ENCODE measurements at regions not wholly inside any gene's neighbourhood (a gene's known extent, or its start where the extent isn't known, plus 50 kb on each side); places are given as distances from the start of the nearest gene placed in this dataset.

DNA sequence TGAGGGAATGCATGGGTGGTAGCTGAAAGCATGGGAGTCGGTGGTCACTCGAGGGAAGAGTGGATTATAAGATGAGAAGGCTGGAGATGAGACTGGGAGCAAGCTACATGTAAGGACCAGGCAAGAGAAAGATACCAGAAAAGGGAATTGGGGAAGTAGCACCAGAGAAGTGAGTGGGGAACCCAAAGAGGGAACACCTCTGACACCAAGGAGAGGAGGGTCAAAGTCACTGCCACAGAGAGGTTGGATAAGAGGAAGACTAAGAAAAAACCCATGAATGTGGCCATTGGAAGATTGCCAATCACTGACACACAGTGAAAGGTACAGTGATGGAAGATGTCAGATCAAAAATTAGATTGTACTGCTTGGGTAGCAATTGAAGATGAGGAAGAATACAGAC is 473.9 kb downstream of the BCL11A start:
- Histone ChIP-seq H3K36me3 (ENCODE audit: insufficient read depth, low read length) (no peaks in the 10 kb centered on the region), H3F3A (ENCODE audit: insufficient read depth, low read length, poor library complexity, severe bottlenecking) (no peaks in the 10 kb centered on the region), H3K9ac (ENCODE audit: low read length) (no peak overlapping the region), H3K4me2 (ENCODE audit: low read length) (no peak overlapping the region), H3K79me2 (replicated peaks; ENCODE audit: insufficient read depth, low read length) (no peaks in the 10 kb centered on the region), H3K27ac (ENCODE audit: low read length) (no peak overlapping the region), H3K9me2 (ENCODE audit: insufficient read depth, low read length) (no peaks in the 10 kb centered on the region), H3K4me3 (ENCODE audit: low read length) (no peak overlapping the region), H3K27me3 (ENCODE audit: insufficient read depth, low read depth, low read length) (no peaks in the 10 kb centered on the region), H4K20me1 (ENCODE audit: insufficient read depth) (no peaks in the 10 kb centered on the region), H2AFZ (ENCODE audit: low read depth, low read length) (no peak overlapping the region), H3K9me3 (ENCODE audit: low read length) (no peaks in the 10 kb centered on the region)
- TF ChIP-seq, protein P1, sequence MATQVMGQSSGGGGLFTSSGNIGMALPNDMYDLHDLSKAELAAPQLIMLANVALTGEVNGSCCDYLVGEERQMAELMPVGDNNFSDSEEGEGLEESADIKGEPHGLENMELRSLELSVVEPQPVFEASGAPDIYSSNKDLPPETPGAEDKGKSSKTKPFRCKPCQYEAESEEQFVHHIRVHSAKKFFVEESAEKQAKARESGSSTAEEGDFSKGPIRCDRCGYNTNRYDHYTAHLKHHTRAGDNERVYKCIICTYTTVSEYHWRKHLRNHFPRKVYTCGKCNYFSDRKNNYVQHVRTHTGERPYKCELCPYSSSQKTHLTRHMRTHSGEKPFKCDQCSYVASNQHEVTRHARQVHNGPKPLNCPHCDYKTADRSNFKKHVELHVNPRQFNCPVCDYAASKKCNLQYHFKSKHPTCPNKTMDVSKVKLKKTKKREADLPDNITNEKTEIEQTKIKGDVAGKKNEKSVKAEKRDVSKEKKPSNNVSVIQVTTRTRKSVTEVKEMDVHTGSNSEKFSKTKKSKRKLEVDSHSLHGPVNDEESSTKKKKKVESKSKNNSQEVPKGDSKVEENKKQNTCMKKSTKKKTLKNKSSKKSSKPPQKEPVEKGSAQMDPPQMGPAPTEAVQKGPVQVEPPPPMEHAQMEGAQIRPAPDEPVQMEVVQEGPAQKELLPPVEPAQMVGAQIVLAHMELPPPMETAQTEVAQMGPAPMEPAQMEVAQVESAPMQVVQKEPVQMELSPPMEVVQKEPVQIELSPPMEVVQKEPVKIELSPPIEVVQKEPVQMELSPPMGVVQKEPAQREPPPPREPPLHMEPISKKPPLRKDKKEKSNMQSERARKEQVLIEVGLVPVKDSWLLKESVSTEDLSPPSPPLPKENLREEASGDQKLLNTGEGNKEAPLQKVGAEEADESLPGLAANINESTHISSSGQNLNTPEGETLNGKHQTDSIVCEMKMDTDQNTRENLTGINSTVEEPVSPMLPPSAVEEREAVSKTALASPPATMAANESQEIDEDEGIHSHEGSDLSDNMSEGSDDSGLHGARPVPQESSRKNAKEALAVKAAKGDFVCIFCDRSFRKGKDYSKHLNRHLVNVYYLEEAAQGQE (IDR thresholded peaks at IDR 0.05; ENCODE audit: borderline replicate concordance) = no peak
- no peak for TF ChIP-seq POLR2AphosphoS5 (IDR thresholded peaks at IDR 0.05)
- no peak for TF ChIP-seq MXI1 (conservative IDR thresholded peaks at IDR 0.05; ENCODE audit: poor library complexity, severe bottlenecking)
- no peak for TF ChIP-seq TAF1 (IDR thresholded peaks at IDR 0.05; ENCODE audit: low read depth)
- TF ChIP-seq EZH2 (IDR thresholded peaks at IDR 0.05; ENCODE audit: borderline replicate concordance, insufficient read depth, low read length, poor library complexity, severe bottlenecking) = no peak
- no peak for TF ChIP-seq SMC3 (conservative IDR thresholded peaks at IDR 0.05; ENCODE audit: poor library complexity)
- TF ChIP-seq EP300 (conservative IDR thresholded peaks at IDR 0.05; ENCODE audit: poor library complexity, severe bottlenecking) = no peak
- no peak for TF ChIP-seq RAD21 (conservative IDR thresholded peaks at IDR 0.05)
- TF ChIP-seq, protein P2, sequence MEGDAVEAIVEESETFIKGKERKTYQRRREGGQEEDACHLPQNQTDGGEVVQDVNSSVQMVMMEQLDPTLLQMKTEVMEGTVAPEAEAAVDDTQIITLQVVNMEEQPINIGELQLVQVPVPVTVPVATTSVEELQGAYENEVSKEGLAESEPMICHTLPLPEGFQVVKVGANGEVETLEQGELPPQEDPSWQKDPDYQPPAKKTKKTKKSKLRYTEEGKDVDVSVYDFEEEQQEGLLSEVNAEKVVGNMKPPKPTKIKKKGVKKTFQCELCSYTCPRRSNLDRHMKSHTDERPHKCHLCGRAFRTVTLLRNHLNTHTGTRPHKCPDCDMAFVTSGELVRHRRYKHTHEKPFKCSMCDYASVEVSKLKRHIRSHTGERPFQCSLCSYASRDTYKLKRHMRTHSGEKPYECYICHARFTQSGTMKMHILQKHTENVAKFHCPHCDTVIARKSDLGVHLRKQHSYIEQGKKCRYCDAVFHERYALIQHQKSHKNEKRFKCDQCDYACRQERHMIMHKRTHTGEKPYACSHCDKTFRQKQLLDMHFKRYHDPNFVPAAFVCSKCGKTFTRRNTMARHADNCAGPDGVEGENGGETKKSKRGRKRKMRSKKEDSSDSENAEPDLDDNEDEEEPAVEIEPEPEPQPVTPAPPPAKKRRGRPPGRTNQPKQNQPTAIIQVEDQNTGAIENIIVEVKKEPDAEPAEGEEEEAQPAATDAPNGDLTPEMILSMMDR (IDR thresholded peaks at IDR 0.05; ENCODE audit: poor library complexity, severe bottlenecking) = no peak

DNA sequence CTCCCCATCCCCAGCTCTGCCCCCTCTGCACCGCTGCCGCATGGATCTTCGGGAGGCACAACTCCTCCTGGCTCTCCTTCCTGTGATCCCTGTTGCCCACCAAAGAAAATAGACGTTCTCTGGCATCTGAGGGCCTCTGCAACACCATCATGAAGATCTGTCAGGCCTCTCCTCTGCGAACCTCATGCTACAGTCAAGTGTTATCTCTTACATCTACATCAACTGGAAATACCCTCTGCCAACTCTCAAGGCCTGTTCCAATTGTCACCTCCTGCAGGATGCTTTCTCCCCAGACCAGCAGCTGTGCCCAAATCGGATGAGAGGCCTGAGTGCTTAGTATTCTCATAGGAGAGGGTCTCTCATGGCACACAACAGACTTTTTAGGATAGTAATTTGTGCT is 478.4 kb downstream of the BCL11A start:
- Histone ChIP-seq H3K27me3 (ENCODE audit: insufficient read depth, low read depth, low read length) (no peaks in the 10 kb centered on the region), H3K79me2 (replicated peaks; ENCODE audit: insufficient read depth, low read length) (no peaks in the 10 kb centered on the region), H3K4me3 (ENCODE audit: low read length) (no peak overlapping the region), H3K9ac (ENCODE audit: low read length) (no peak overlapping the region), H2AFZ (ENCODE audit: low read depth, low read length) (no peak overlapping the region), H3K9me3 (ENCODE audit: low read length) (no peaks in the 10 kb centered on the region), H3K9me2 (ENCODE audit: insufficient read depth, low read length) (no peaks in the 10 kb centered on the region), H4K20me1 (ENCODE audit: insufficient read depth) (no peaks in the 10 kb centered on the region), H3K36me3 (ENCODE audit: insufficient read depth, low read length) (no peaks in the 10 kb centered on the region), H3K27ac (ENCODE audit: low read length) (no peak overlapping the region), H3F3A (ENCODE audit: insufficient read depth, low read length, poor library complexity, severe bottlenecking) (no peaks in the 10 kb centered on the region), H3K4me2 (ENCODE audit: low read length) (no peak overlapping the region)
- TF ChIP-seq SMC3 (conservative IDR thresholded peaks at IDR 0.05; ENCODE audit: poor library complexity) (no peak), EP300 (conservative IDR thresholded peaks at IDR 0.05; ENCODE audit: poor library complexity, severe bottlenecking) (no peak), RAD21 (conservative IDR thresholded peaks at IDR 0.05) (no peak), MXI1 (conservative IDR thresholded peaks at IDR 0.05; ENCODE audit: poor library complexity, severe bottlenecking) (no peak), EZH2 (IDR thresholded peaks at IDR 0.05; ENCODE audit: borderline replicate concordance, insufficient read depth, low read length, poor library complexity, severe bottlenecking) (no peak)
- TF ChIP-seq, protein P1 (IDR thresholded peaks at IDR 0.05; ENCODE audit: borderline replicate concordance) = no peak
